ENCODE measurements at regions not wholly inside any gene's neighbourhood (a gene's known extent, or its start where the extent isn't known, plus 50 kb on each side); places are given as distances from the start of the nearest gene placed in this dataset.
"Not testable (repeated sequence)": the region's sequence is repeated elsewhere in the genome, so short reads cannot be mapped to it uniquely, and the experiment has no call there.

- DNase-seq (ENCODE audit: low read depth), result no peak
- no peak for TF ChIP-seq CTCF (IDR thresholded peaks at IDR 0.05; ENCODE audit: insufficient read depth, low read depth, low read length, missing control alignments)
- H3K4me3 ChIP-seq (ENCODE audit: low read length), result no peak overlapping the region
Measured at GRCh38 chr2:11898576-11898975, 152.1 kb downstream of the LPIN1 start.

- H3K4me3 ChIP-seq (ENCODE audit: low read length), result no peak overlapping the region
- DNase-seq (ENCODE audit: low read depth), result peak; percentile 83
- TF ChIP-seq CTCF (IDR thresholded peaks at IDR 0.05; ENCODE audit: insufficient read depth, low read depth, low read length, missing control alignments), result no peak
Measured at GRCh38 chr2:11899264-11899818, 152.9 kb downstream of the LPIN1 start.

- not testable (repeated sequence) for H3K4me3 ChIP-seq (ENCODE audit: low read length); DNase-seq (ENCODE audit: low read depth)
Measured at GRCh38 chr2:11900891-11901290, 154.5 kb downstream of the LPIN1 start.

GRCh38 chr2:11901351-11902069 lies 155.1 kb downstream of the LPIN1 start:
- TF ChIP-seq CTCF (IDR thresholded peaks at IDR 0.05; ENCODE audit: insufficient read depth, low read depth, low read length, missing control alignments), result no peak
- DNase-seq (ENCODE audit: low read depth), result no peak
- no peak overlapping the region for H3K4me3 ChIP-seq (ENCODE audit: low read length)

DNA sequence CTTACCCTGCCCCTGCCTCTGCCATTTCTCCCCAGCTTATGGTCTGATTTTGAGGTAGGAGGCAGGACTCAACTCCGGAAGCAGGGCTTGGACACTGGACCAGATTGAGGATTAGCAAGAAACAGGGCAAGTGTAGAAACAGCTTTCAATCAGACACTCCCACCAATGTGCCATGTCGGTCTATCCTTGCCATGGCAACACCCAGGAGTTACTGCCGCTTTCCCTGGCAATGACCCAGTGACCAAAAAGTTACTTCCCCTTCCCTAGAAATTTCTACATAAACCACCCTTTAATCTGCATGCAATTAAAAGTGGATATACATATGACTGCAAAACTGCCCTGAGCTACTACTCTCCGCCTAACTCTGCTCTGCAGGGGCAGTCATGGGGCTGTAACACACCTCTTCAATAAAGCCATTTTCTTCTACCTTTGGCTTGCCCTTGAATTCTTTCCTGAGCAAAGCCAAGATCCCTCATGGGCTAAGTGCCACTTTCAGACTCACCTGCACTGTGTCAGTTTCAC lies 156.7 kb downstream of the LPIN1 start:
- DNase-seq (ENCODE audit: low read depth), result no peak
- H3K4me3 ChIP-seq (ENCODE audit: low read length), result no peak overlapping the region
- no peak for TF ChIP-seq CTCF (IDR thresholded peaks at IDR 0.05; ENCODE audit: insufficient read depth, low read depth, low read length, missing control alignments)

DNA sequence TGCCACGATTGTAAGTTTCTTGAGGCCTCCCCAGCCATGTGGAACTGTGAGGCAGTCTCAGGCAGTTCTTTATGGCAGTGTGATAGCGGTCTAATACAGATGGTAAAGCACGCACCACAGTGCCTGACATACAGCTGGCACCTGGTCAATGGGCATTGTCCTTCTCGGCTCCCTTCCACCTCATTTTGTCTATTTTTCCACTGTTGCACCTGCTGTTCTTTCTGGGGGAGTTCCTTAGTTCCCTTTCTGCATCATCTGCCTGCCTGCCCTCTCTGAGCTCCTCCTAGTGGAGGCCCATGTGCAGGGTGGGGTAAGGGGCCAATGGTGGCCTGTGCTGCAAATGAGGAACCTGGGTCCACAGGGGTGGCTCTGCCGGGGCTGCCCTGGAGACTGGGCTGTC lies 157.6 kb downstream of the LPIN1 start:
- DNase-seq (ENCODE audit: low read depth), result no peak
- H3K4me3 ChIP-seq (ENCODE audit: low read length), result no peak overlapping the region
- TF ChIP-seq CTCF (IDR thresholded peaks at IDR 0.05; ENCODE audit: insufficient read depth, low read depth, low read length, missing control alignments), result no peak

DNA sequence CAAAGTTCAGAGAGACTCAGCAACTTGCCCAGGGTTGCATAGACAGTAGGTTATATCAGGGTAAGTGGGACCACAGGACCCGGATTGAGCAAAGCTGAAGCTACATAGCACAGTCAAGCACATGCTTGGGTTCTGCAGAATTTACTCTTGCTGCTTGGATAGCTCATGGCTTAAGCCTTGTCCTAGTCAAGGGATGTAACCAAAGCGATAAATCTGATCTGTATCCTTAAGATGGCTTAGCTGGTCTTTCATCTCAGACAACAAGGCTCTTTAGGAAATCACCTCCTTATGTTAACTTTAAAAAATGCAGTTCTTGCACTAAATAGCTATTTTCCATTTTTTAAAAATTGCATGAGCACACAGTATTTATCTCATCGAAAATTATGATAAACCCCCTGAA lies 158.5 kb downstream of the LPIN1 start:
- no peak for TF ChIP-seq CTCF (IDR thresholded peaks at IDR 0.05; ENCODE audit: insufficient read depth, low read depth, low read length, missing control alignments)
- no peak for DNase-seq (ENCODE audit: low read depth)
- no peak overlapping the region for H3K4me3 ChIP-seq (ENCODE audit: low read length)
